ENCODE measurements at regions not wholly inside any gene's neighbourhood (a gene's known extent, or its start where the extent isn't known, plus 50 kb on each side); places are given as distances from the start of the nearest gene placed in this dataset.

GRCh38 chr2:220948579-220948978 is 623.5 kb downstream of the EPHA4 start:
- Histone ChIP-seq H3K9ac (ENCODE audit: insufficient read depth, low read depth, low read length) (no peak overlapping the region), H3K4me1 (ENCODE audit: insufficient read depth, low read length) (no peaks in the 10 kb centered on the region), H2AFZ (ENCODE audit: low read length) (no peak overlapping the region), H3K27ac (ENCODE audit: extremely low read length, insufficient read depth, low read length) (no peak overlapping the region), H3K27me3 (ENCODE audit: control insufficient read depth in 1 of 2, insufficient read depth in 2 of 2, low read length in 2 of 2) (no peaks in the 10 kb centered on the region), H3K4me2 (ENCODE audit: low read depth, low read length) (no peak overlapping the region), H3K79me2 (ENCODE audit: insufficient read depth, low read length) (no peaks in the 10 kb centered on the region), H4K20me1 (ENCODE audit: insufficient read depth, low read length) (no peaks in the 10 kb centered on the region), H3K36me3 (replicated peaks in 1 of 2; ENCODE audit: control insufficient read depth in 1 of 2, insufficient read depth in 2 of 2, low read length in 2 of 2) (no peaks in the 10 kb centered on the region), H3K4me3 (replicated peaks in 1 of 3; ENCODE audit: insufficient read depth in 1 of 3, low read depth in 2 of 3, low read length in 3 of 3) (no peak overlapping the region), H3K9me3 (ENCODE audit: low read length) (peaks cover 35% of the 10 kb centered on the region; the same call in 1 of the 2 replicates)
- no TSS peak for BruUV-seq (replicated peaks)
- WGBS (ENCODE audit: low lambda C conversion rate): 19% methylated on average over 4 of the region's 4 CpGs
- ChIA-PET POLR2A (no interaction called here), CTCF (ENCODE audit: low intra/inter-chr PET ratio, low total read pairs) (no interaction called here)
- intact Hi-C loops (cut with micrococcal nuclease; ENCODE audit: unreplicated experiment): no loop called here
- TF ChIP-seq ZNF121 (CRISPR knock-in tag; IDR thresholded peaks at IDR 0.05) (no peak), FOXA3 (CRISPR knock-in tag; IDR thresholded peaks at IDR 0.05) (no peak), ZNF264 (CRISPR knock-in tag; IDR thresholded peaks at IDR 0.05) (no peak), ZSCAN9 (CRISPR knock-in tag; IDR thresholded peaks at IDR 0.05; ENCODE audit: borderline replicate concordance) (no peak), GFI1 (CRISPR knock-in tag; IDR thresholded peaks at IDR 0.05; ENCODE audit: borderline replicate concordance) (no peak), NCOR1 (IDR thresholded peaks at IDR 0.05; ENCODE audit: borderline replicate concordance, low read length) (no peak), ZNF670 (CRISPR knock-in tag; IDR thresholded peaks at IDR 0.05; ENCODE audit: borderline replicate concordance) (no peak), ZNF530 (CRISPR knock-in tag; IDR thresholded peaks at IDR 0.05; ENCODE audit: low read depth) (no peak), ZNF382 (CRISPR knock-in tag; IDR thresholded peaks at IDR 0.05; ENCODE audit: borderline replicate concordance) (no peak), ZNF337 (CRISPR knock-in tag; IDR thresholded peaks at IDR 0.05; ENCODE audit: borderline replicate concordance, low read depth) (no peak), IRF2 (CRISPR knock-in tag; IDR thresholded peaks at IDR 0.05) (no peak), NR2F6 (IDR thresholded peaks at IDR 0.05) (no peak), NR2F6 (CRISPR knock-in tag; IDR thresholded peaks at IDR 0.05) (no peak), ZNF30 (CRISPR knock-in tag; IDR thresholded peaks at IDR 0.05) (no peak), TRAFD1 (CRISPR knock-in tag; IDR thresholded peaks at IDR 0.05; ENCODE audit: borderline replicate concordance) (no peak), E2F2 (CRISPR knock-in tag; IDR thresholded peaks at IDR 0.05; ENCODE audit: borderline replicate concordance) (no peak), JDP2 (CRISPR knock-in tag; IDR thresholded peaks at IDR 0.05; ENCODE audit: borderline replicate concordance) (no peak)
- TF ChIP-seq, protein P1, sequence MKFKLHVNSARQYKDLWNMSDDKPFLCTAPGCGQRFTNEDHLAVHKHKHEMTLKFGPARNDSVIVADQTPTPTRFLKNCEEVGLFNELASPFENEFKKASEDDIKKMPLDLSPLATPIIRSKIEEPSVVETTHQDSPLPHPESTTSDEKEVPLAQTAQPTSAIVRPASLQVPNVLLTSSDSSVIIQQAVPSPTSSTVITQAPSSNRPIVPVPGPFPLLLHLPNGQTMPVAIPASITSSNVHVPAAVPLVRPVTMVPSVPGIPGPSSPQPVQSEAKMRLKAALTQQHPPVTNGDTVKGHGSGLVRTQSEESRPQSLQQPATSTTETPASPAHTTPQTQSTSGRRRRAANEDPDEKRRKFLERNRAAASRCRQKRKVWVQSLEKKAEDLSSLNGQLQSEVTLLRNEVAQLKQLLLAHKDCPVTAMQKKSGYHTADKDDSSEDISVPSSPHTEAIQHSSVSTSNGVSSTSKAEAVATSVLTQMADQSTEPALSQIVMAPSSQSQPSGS (CRISPR knock-in tag; IDR thresholded peaks at IDR 0.05): no peak
- TF ChIP-seq, protein P2, sequence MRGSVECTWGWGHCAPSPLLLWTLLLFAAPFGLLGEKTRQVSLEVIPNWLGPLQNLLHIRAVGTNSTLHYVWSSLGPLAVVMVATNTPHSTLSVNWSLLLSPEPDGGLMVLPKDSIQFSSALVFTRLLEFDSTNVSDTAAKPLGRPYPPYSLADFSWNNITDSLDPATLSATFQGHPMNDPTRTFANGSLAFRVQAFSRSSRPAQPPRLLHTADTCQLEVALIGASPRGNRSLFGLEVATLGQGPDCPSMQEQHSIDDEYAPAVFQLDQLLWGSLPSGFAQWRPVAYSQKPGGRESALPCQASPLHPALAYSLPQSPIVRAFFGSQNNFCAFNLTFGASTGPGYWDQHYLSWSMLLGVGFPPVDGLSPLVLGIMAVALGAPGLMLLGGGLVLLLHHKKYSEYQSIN (CRISPR knock-in tag; IDR thresholded peaks at IDR 0.05; ENCODE audit: borderline replicate concordance): no peak
- TF ChIP-seq, protein P3, sequence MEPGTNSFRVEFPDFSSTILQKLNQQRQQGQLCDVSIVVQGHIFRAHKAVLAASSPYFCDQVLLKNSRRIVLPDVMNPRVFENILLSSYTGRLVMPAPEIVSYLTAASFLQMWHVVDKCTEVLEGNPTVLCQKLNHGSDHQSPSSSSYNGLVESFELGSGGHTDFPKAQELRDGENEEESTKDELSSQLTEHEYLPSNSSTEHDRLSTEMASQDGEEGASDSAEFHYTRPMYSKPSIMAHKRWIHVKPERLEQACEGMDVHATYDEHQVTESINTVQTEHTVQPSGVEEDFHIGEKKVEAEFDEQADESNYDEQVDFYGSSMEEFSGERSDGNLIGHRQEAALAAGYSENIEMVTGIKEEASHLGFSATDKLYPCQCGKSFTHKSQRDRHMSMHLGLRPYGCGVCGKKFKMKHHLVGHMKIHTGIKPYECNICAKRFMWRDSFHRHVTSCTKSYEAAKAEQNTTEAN (CRISPR knock-in tag; conservative IDR thresholded peaks at IDR 0.05): no peak
- ATAC-seq (no peak), FAIRE-seq (no peak), DNase-seq (ENCODE audit: low spot score) (no peak)
- in situ Hi-C loops (cut with HindIII; ENCODE audit: extremely low pct_ligation_motif_present, low pct_unique_long_range_greater_than_20kb): no loop called here
